RCC 7860 (cell line): ENCODE measurements at regions not wholly inside any gene's neighbourhood (a gene's known extent, or its start where the extent isn't known, plus 50 kb on each side); places are given as distances from the start of the nearest gene placed in this dataset.

Experiments
- DNase-seq: peaks from one replicate; pipeline ENCODE4 v3.0.0-alpha.2; 2015; ENCODE audit warnings: low spot score
- FAIRE-seq: peaks from 2 replicates; lab custom pipeline; 2012; peaks lifted over from hg19 to GRCh38; lab: Jason Lieb, UNC

GRCh38 chrX:39642071-39642470 is 455.7 kb downstream of the BCOR start:
- no peak for DNase-seq
- no peak for FAIRE-seq

DNA sequence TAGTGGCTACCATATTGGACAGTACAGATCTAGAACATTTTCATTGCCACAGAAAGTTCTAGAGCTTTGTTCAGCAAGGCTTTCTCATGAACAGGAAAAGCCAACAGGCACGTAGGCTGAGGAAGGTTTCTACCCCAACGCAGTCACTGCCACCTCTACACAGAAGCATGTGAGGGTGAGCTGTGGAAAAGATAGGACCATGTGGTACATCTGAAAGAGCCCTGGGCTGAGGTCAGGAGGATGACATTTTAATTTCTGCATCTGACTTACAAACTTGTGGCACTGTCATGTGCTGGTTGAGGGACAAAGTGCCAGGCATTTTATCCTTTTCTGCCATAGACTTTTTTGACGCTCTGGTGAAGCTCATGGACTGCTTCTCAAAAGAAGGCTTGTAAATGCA is 454.2 kb downstream of the BCOR start:
- FAIRE-seq (no peak), DNase-seq (no peak)

- DNase-seq: no peak
- no peak for FAIRE-seq
Observed at GRCh38 chrX:39645178-39645895, 452.4 kb downstream of the BCOR start.

- DNase-seq (no peak), FAIRE-seq (no peak)
Observed at GRCh38 chrX:39648548-39649254, 449.1 kb downstream of the BCOR start.

DNA sequence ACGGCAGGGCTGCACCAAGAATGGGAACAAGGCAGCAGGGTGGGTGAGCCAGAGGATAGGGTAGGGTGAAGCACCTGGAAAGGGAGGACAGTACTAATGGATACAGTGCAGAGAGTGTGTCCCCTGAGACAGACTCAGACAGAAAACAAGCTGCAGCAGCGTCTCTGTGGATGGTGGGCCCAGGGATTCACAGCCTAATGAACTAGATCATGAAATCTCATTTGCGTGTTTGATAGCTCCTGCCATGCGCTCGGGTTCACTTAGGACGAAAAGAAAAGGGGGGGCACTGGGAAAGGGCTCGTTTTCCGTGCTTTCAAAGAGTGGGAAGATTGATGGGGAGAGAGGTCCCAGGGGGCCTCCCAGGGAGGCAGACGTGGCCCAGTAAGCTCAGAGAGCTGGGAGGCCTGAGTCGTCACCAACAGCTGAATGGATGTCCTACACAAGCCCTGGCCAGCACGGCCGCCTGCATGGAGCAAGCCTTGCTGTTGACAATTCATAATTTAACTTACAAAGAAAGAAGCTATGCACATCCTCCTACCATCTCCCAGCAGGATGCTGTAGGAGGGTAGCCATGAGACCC is 446.9 kb downstream of the BCOR start:
- FAIRE-seq (no peak), DNase-seq (no peak)

- DNase-seq (no peak), FAIRE-seq (no peak)
Observed at GRCh38 chrX:39652336-39652735, 445.4 kb downstream of the BCOR start.

GRCh38 chrX:39653691-39654090 is 444.1 kb downstream of the BCOR start:
- FAIRE-seq: no peak

DNA sequence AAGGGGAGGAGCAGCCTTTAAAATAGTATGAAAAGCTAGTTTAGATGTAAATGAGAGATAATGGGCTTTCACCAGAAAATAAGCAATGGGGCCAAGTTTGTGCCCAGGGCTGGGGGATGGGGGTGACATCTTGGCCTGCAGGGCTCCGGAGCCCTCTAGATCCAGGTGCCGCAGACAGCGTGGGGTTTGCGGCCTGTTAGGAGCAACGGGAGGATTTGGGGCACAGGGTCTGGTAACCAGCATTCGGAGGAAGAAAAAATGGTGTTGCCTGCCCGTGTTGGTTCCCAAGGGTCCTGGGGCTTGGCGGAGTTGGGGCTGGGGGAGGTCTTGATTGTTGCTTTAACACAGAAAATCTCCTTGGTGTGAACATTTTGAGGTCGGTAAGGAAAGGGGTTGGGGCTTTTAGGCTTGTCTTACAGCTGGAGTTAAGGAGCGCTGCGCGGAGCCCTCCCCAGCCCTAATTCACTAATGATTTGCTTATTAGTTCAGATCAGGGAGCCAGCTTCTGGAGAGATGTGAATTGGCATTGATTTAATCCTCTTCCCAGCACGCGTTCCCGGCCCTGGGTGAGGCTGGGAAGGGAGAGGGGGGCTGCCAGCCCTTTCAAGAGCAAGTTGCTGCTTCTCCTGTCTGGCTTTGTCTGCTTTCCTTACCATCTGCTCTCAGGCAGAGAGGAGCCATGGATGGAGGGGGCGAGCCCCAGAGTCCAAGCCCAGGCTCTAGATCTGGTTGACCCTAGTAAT is 443.4 kb downstream of the BCOR start:
- no peak for DNase-seq
- FAIRE-seq: no peak

More at GRCh38 chrX:39653691-39654090, 444.1 kb downstream of the BCOR start:
- no peak for DNase-seq

GRCh38 chrX:39654952-39655351 is 442.8 kb downstream of the BCOR start:
- DNase-seq (no peak), FAIRE-seq (no peak)

DNA sequence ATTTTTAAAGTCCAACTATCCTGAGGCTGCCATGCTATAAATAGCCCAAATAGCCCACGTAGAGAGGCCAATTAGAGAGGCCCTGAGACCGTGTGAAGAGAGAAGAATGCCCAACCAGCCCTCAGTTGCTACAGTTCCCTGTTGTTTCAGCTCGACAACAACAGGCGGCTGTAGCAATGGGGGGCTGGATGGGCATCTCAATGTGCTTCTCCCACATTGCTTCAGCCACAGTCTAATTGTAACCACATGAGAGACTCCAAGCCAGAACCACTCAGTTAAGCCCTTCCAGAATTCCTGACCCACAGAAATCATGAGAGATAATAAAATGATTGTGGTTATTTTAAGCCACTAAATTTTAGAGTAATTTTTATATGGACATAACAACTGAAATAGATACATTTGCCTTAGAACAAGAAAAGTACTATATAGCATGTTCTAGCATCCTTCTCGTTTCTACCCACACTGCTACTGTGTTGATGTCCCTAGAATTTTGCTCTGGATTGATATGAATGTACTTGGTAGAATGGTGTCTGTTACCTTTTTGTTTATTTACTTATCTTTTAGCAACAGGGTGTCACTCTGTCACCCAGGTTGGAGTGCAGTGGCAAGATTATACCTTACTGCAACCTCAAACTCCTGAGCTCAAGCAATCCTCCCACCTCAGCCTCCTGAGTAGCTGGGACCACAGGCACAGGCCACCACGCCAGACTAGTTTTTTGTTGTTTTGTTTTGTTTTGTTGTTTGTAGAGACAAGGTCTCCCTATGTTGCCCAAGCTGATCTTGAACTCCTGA is 436.4 kb downstream of the BCOR start:
- FAIRE-seq (no peak), DNase-seq (no peak)

DNA sequence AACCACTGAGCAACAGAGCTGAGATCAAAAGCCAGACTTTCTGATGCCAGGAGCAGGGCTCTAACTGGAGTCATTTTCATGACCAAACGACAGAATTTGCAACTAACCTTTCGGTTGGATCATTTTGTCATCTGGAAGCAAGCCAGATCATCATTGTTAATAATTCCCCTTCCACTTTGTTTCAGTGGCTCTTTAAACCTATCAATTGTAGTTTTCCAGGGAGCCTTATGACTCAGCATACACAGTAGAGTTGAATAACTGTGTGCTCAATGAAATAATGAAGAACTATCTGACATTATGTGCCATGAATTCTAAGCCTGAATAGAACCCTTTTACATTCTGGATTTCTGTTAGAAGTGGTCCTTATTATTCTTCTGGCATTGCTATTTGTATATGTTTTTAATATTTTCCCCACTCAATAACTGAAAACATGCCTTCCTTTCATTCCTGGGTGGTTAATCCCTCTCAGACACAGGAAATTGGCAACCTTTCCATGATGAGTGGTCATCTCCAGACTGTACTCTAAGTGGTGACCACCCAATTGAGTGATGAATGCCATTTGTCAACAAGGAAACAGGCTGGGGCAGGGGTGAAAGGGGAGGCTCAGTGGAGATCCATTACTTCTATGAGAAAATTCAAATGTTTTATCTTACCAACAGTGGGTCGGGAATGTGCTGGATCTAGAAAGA is 431.8 kb downstream of the BCOR start:
- FAIRE-seq (peak; percentile 98), DNase-seq (peak; percentile 63)

DNA sequence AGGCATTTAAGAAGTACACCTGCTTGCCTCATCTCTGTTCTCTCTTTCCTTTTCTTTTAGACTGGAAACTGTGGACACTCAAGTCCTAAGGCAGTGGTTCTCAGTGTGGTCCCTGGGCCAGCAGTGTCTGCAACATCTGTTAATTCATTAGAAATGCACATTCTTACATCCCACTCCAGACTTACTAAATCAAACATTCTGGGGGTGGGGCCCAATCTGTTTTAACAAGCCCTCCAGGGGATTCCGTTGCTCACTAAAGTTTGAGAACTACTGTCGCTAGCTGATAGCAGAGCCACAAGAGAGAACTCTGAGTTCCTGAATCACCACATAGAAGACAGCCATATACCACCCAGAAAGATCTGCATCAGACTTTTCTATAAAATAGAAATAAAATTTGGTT is 430.6 kb downstream of the BCOR start:
- FAIRE-seq (no peak), DNase-seq (no peak)

DNA sequence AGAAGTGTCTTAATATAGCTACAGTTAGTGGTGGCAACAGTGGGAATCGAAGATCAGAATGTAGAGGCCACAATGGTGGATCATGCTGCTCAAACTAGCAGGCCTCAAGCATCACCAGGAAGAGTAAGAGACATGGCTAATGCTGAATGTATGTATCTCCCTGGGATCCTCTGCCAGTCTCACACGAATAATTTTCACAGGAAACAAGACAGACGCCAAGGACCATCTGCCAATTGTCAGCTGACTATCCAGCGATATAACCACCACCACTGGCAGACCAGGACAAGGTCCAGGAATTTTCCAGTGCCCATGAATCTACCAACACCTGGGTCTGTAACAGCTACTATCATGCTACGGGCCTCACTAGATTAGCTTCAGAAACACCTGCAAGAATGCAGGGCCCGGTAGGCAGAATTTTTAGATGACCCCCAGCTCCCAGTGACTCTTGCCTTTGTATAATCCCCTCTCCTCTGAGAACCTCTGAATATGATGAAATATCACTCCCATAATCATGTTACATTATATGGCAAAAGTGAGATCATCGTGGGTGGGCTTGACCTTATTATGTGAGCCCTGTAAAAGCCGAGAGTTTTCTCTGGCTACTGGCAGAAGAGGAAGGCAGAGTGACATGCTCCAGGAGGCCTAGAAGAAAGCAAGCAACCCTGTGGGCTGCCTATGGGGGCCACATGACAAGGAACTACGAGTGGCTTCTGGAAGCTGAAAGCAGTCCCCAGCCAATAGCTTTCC is 429.8 kb downstream of the BCOR start:
- peak; percentile 84 for FAIRE-seq
- DNase-seq: peak; percentile 35

GRCh38 chrX:39669668-39670067 is 428.1 kb downstream of the BCOR start:
- FAIRE-seq (no peak), DNase-seq (no peak)

GRCh38 chrX:39670281-39670680 is 427.5 kb downstream of the BCOR start:
- FAIRE-seq (peak; percentile 93), DNase-seq (peak; percentile 29)

DNA sequence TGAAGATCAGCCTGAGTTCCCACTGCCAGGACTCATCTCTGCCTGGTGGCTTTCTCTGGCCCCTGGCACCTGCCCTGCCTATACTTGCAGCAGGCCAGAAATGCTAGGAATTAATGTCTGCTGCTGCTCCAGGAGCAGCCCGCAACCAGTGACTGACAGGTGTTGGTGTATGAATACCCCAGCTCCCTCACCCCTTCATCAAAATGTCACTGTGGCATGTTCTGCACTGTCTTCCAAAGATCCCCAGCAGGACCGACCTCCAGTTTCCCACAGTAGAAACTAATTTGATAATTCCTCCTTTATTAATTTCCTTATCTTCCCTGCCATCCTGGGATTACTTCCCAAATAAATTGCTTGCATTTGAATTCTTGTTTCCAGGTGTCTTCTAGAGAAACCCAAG is 425.4 kb downstream of the BCOR start:
- no peak for FAIRE-seq
- no peak for DNase-seq

- DNase-seq (no peak), FAIRE-seq (no peak)
Observed at GRCh38 chrX:39674490-39675161, 423.1 kb downstream of the BCOR start.

DNA sequence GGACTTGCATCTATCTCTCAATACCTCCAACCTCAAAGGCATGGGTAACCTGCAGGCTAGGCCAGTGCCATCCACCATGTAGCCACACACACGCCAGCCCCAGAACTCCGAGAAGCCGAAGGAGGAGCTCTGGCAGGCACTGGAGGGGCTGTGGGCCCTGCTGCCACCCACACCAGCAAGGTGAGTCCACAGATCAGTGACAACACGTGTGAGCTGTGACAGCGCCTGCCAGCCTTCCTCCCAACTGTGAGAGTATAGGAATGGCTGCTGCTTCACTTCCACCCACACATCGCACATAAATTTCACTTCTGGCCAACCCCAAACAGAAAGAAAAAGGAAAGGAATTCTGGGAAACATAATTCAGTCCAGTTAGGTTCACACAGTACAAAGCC is 422.6 kb downstream of the BCOR start:
- FAIRE-seq: no peak
- no peak for DNase-seq

DNA sequence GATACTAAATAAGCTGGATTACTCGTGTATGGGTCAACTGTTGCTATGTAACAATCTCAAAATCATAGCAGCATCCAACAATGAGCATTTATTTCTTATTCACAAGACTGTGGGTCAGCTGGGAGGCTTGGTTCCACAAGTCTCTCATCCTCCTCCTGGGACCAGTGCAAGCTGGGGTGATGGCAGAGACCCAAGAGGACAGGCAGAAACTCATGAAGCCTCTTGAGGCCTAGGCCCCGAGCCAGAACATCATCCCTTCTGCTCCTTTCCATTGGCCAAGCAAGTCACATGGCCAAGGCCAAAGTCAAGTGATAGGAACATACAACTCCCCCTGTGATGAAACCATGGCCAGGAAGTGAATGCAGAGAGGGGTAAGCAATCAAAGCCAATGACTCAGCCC is 422.1 kb downstream of the BCOR start:
- FAIRE-seq (no peak), DNase-seq (no peak)
